ENCODE measurements at regions not wholly inside any gene's neighbourhood (a gene's known extent, or its start where the extent isn't known, plus 50 kb on each side); places are given as distances from the start of the nearest gene placed in this dataset.

DNA sequence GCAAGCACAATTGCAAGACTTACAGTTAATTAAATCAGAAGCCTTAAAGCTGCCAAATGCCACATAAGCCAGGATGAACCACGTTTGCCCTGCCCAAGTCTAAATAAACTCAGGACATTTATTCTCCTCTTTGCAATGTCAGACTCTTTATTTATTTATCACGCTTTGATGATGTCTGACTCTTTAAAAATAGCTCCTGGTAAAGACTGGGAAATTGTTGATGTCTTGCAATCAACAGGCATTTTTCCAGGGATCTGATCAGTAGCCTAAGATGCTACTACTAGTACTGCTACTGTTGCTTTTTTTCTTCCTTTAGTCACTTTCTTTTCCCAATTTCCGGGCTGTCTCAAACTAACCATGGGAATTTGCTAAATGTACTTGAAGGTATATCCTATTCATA is 365.8 kb upstream of the MARCKS start:
- Histone ChIP-seq H3K4me3 (ENCODE audit: low read depth, low read length) (no peak overlapping the region), H3K27me3 (replicated peaks) (no peaks in the 10 kb centered on the region), H3K27ac (no peak overlapping the region), H3K36me3 (replicated peaks) (no peaks in the 10 kb centered on the region)
- TF ChIP-seq, protein P1, sequence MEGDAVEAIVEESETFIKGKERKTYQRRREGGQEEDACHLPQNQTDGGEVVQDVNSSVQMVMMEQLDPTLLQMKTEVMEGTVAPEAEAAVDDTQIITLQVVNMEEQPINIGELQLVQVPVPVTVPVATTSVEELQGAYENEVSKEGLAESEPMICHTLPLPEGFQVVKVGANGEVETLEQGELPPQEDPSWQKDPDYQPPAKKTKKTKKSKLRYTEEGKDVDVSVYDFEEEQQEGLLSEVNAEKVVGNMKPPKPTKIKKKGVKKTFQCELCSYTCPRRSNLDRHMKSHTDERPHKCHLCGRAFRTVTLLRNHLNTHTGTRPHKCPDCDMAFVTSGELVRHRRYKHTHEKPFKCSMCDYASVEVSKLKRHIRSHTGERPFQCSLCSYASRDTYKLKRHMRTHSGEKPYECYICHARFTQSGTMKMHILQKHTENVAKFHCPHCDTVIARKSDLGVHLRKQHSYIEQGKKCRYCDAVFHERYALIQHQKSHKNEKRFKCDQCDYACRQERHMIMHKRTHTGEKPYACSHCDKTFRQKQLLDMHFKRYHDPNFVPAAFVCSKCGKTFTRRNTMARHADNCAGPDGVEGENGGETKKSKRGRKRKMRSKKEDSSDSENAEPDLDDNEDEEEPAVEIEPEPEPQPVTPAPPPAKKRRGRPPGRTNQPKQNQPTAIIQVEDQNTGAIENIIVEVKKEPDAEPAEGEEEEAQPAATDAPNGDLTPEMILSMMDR (IDR thresholded peaks at IDR 0.05; ENCODE audit: low read depth, low read length, missing control alignments) = no peak
- no peak for DNase-seq
- in situ Hi-C loops (cut with HindIII; ENCODE audit: low pct_ligation_motif_present, low sequenced_read_pairs) = no loop called here

DNA sequence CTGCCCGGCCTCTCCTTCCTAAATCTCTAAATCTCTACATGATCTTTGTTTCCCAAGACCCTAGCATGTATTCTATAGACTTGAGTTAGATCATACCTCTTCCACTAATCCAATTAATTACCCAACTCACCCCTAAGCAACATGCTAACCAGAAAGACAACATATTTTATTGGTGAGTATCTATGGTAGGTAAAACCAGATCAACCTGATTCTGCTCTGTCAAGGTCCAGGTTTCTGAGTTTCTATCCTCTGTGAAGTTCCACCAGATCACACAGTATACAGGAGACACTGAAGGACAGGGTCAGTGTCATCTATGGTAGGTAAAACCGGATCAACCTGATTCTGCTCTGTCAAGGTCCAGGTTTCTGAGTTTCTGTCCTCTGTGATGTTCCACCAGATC is 363.2 kb upstream of the MARCKS start:
- Histone ChIP-seq H3K4me3 (ENCODE audit: low read depth, low read length) (no peak overlapping the region), H3K27me3 (replicated peaks) (no peaks in the 10 kb centered on the region), H3K36me3 (replicated peaks) (no peaks in the 10 kb centered on the region), H3K27ac (no peak overlapping the region)
- in situ Hi-C loops (cut with HindIII; ENCODE audit: low pct_ligation_motif_present, low sequenced_read_pairs) = no loop called here
- TF ChIP-seq, protein P1 (IDR thresholded peaks at IDR 0.05; ENCODE audit: low read depth, low read length, missing control alignments) = no peak
- DNase-seq = no peak

- DNase-seq = peak; percentile 90
- in situ Hi-C loops (cut with HindIII; ENCODE audit: low pct_ligation_motif_present, low sequenced_read_pairs) = no loop called here
- no peaks in the 10 kb centered on the region for H3K36me3 ChIP-seq (replicated peaks)
- H3K27me3 ChIP-seq (replicated peaks) = no peaks in the 10 kb centered on the region
- peak overlapping the region; percentile 92 for H3K27ac ChIP-seq
- TF ChIP-seq, protein P1 (IDR thresholded peaks at IDR 0.05; ENCODE audit: low read depth, low read length, missing control alignments) = no peak
- no peak overlapping the region for H3K4me3 ChIP-seq (ENCODE audit: low read depth, low read length)
Measured at GRCh38 chr6:113495521-113495920, 361.6 kb upstream of the MARCKS start.

DNA sequence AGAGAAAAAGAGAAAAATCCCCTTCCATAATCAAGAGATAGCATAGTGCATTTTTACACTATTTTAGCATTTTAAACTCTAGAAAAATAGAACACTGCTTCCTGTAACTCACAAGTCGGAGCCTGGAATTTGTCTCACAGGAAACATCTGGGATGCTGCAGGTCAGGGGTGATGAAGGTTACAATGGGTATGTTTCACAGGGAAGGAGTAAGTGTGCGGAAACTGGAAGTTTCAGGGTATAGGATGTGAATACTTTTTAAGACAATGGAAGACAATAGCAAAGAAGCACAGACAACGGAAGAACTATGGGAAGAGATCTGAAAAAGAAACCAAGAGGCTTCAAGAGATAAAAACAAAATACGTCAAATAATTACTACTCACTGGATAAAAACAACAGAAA is 361.0 kb upstream of the MARCKS start:
- in situ Hi-C loops (cut with HindIII; ENCODE audit: low pct_ligation_motif_present, low sequenced_read_pairs) = no loop called here
- Histone ChIP-seq H3K36me3 (replicated peaks) (no peaks in the 10 kb centered on the region), H3K27me3 (replicated peaks) (no peaks in the 10 kb centered on the region), H3K4me3 (ENCODE audit: low read depth, low read length) (no peak overlapping the region), H3K27ac (peak overlapping the region; percentile 92)
- peak; percentile 53 for DNase-seq
- TF ChIP-seq, protein P1 (IDR thresholded peaks at IDR 0.05; ENCODE audit: low read depth, low read length, missing control alignments) = no peak

- DNase-seq = no peak
- H3K4me3 ChIP-seq (ENCODE audit: low read depth, low read length) = no peak overlapping the region
- H3K27me3 ChIP-seq (replicated peaks) = no peaks in the 10 kb centered on the region
- no peaks in the 10 kb centered on the region for H3K36me3 ChIP-seq (replicated peaks)
- TF ChIP-seq, protein P1 (IDR thresholded peaks at IDR 0.05; ENCODE audit: low read depth, low read length, missing control alignments) = no peak
- no peak overlapping the region for H3K27ac ChIP-seq
- in situ Hi-C loops (cut with HindIII; ENCODE audit: low pct_ligation_motif_present, low sequenced_read_pairs) = no loop called here
Measured at GRCh38 chr6:113500221-113500620, 356.9 kb upstream of the MARCKS start.

GRCh38 chr6:113505084-113505699 is 352.0 kb upstream of the MARCKS start:
- in situ Hi-C loops (cut with HindIII; ENCODE audit: low pct_ligation_motif_present, low sequenced_read_pairs) = no loop called here
- Histone ChIP-seq H3K4me3 (ENCODE audit: low read depth, low read length) (no peak overlapping the region), H3K27ac (no peak overlapping the region), H3K36me3 (replicated peaks) (no peaks in the 10 kb centered on the region), H3K27me3 (replicated peaks) (no peaks in the 10 kb centered on the region)
- TF ChIP-seq, protein P1 (IDR thresholded peaks at IDR 0.05; ENCODE audit: low read depth, low read length, missing control alignments) = no peak
- no peak for DNase-seq
